Peyer's patch (tissue), 4 donors: ENCODE measurements at regions not wholly inside any gene's neighbourhood (a gene's known extent, or its start where the extent isn't known, plus 50 kb on each side); places are given as distances from the start of the nearest gene placed in this dataset.

Experiments
- POLR2A ChIP-seq, 2 donors: fragments of 450-650 bp; IDR thresholded peaks; one replicate each; pipeline ENCODE4 v1.5.1; 2017; ENCODE audit warnings: antibody characterized with exemption in 2 of 2, mild to moderate bottlenecking in 2 of 2, moderate library complexity in 2 of 2
- TF ChIP-seq, protein P1 (sequence below), 6 experiments: fragments of 450-650 bp in 4 of 6; fragments of 200-600 bp in 2 of 6; sonication (generic) in 1 of 6; IDR thresholded peaks; one replicate each; pipeline ENCODE4 v1.5.1; 2017 to 2019; ENCODE audit warnings: antibody characterized with exemption in 6 of 6, mild to moderate bottlenecking in 3 of 6, moderate library complexity in 1 of 6

DNA sequence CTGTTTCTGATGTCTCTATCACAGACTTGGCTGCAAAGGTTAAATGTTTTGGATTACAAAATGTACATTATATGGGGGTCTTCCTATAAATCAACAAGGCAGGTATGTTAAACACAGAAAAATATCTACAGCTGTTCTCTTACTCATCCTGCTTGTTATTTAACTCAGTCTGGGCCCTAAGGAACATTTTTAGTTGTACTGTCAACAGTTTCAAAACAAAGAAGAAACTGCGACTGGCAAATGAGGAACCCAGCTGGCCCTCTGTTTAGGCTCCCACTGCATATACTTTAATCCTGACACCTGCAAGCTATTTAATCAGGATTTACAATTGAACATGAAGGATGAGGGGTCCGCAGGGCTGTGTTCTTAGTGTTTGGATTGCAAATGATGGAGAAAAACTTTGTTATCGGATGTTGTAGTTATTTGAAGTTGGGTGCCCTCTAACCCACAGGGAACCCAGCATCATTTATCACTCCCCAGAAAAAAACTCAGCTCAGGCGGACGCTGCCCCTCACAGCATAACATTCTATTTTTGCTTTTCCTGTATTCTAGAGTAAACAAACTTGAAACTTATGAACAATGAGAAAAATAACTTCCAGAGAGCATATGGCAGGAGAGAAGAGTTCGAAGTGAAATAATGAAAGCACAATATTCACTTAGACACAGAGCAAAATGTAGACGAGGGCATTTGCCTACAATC lies 91.2 kb downstream of the POLR2M start:
- no peak for TF ChIP-seq POLR2A (IDR thresholded peaks at IDR 0.05)
- TF ChIP-seq, protein P1, sequence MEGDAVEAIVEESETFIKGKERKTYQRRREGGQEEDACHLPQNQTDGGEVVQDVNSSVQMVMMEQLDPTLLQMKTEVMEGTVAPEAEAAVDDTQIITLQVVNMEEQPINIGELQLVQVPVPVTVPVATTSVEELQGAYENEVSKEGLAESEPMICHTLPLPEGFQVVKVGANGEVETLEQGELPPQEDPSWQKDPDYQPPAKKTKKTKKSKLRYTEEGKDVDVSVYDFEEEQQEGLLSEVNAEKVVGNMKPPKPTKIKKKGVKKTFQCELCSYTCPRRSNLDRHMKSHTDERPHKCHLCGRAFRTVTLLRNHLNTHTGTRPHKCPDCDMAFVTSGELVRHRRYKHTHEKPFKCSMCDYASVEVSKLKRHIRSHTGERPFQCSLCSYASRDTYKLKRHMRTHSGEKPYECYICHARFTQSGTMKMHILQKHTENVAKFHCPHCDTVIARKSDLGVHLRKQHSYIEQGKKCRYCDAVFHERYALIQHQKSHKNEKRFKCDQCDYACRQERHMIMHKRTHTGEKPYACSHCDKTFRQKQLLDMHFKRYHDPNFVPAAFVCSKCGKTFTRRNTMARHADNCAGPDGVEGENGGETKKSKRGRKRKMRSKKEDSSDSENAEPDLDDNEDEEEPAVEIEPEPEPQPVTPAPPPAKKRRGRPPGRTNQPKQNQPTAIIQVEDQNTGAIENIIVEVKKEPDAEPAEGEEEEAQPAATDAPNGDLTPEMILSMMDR (IDR thresholded peaks at IDR 0.05): no peak
